H9 (cell line): ENCODE measurements at regions not wholly inside any gene's neighbourhood (a gene's known extent, or its start where the extent isn't known, plus 50 kb on each side); places are given as distances from the start of the nearest gene placed in this dataset.

ENCODE experiments used
- DNase-seq: peaks from one replicate; pipeline ENCODE4 v3.0.0-alpha.2; 2017
- H2AFZ ChIP-seq: one replicate; pipeline ENCODE4 v1.6.1; 2013; ENCODE audit warnings: mild to moderate bottlenecking, low read length, control low read depth, moderate library complexity
- H2AK5ac ChIP-seq: 2 replicates; pipeline ENCODE4 v1.6.1; 2013; ENCODE audit warnings: low read length, control low read depth, mixed read lengths; ENCODE audit not compliant: insufficient read length
- H2BK120ac ChIP-seq: one replicate; pipeline ENCODE4 v1.6.1; 2013; ENCODE audit warnings: low read depth, mild to moderate bottlenecking, low read length, control low read depth, inconsistent platforms; ENCODE audit not compliant: poor library complexity, severe bottlenecking
- H2BK12ac ChIP-seq: 2 replicates; pipeline ENCODE4 v1.6.1; 2013; ENCODE audit warnings: low read length, control low read depth, mixed read lengths, low read depth; ENCODE audit not compliant: insufficient read length
- H2BK15ac ChIP-seq: 2 replicates; pipeline ENCODE4 v1.6.1; 2013; ENCODE audit warnings: low read depth, low read length, control low read depth
- H2BK20ac ChIP-seq: one replicate; pipeline ENCODE4 v1.6.1; 2013; ENCODE audit warnings: low read depth, mild to moderate bottlenecking, low read length, control low read depth, inconsistent platforms; ENCODE audit not compliant: poor library complexity, severe bottlenecking
- H2BK5ac ChIP-seq: 2 replicates; pipeline ENCODE4 v1.6.1; 2013; ENCODE audit warnings: low read length, control low read depth, mixed read lengths; ENCODE audit not compliant: insufficient read length
- H3K14ac ChIP-seq: 2 replicates; pipeline ENCODE4 v1.6.1; 2013; ENCODE audit warnings: low read length, control low read depth; ENCODE audit not compliant: insufficient read depth
- H3K18ac ChIP-seq: 2 replicates; pipeline ENCODE4 v1.6.1; 2013; ENCODE audit warnings: low read depth, mild to moderate bottlenecking, mixed read lengths, low read length, control low read depth; ENCODE audit not compliant: insufficient read length
- H3K23ac ChIP-seq: 2 replicates; pipeline ENCODE4 v1.6.1; 2013; ENCODE audit warnings: low read length, control low read depth, mixed read lengths, low read depth; ENCODE audit not compliant: insufficient read length
- H3K23me2 ChIP-seq: 2 replicates; pipeline ENCODE4 v1.6.1; 2013; ENCODE audit warnings: low read depth, mild to moderate bottlenecking, mixed read lengths, low read length, control low read depth; ENCODE audit not compliant: insufficient read length, poor library complexity, severe bottlenecking
- H3K27ac ChIP-seq: 2 replicates; pipeline ENCODE4 v1.5.1; 2013; ENCODE audit warnings: low read length, control low read depth, mixed read lengths, low read depth; ENCODE audit not compliant: insufficient read length
- H3K27me3 ChIP-seq: 2 replicates; pipeline ENCODE4 v1.6.1; 2013; ENCODE audit warnings: low read length, control low read depth, inconsistent platforms; ENCODE audit not compliant: insufficient read depth
- H3K4ac ChIP-seq: 2 replicates; pipeline ENCODE4 v1.6.1; 2013; ENCODE audit warnings: low read depth, mild to moderate bottlenecking, control low read depth, inconsistent platforms, low read length, moderate library complexity
- H3K4me1 ChIP-seq: 2 replicates; pipeline ENCODE4 v1.6.1; 2013; ENCODE audit warnings: low read length, control low read depth, inconsistent platforms; ENCODE audit not compliant: insufficient read depth
- H3K4me2 ChIP-seq: 2 replicates; pipeline ENCODE4 v1.6.1; 2013; ENCODE audit warnings: low read length, control low read depth, mixed read lengths; ENCODE audit not compliant: insufficient read length, insufficient read depth
- H3K56ac ChIP-seq: 2 replicates; pipeline ENCODE4 v1.6.1; 2013; ENCODE audit warnings: low read depth, mild to moderate bottlenecking, mixed read lengths, low read length, control low read depth; ENCODE audit not compliant: insufficient read length
- H3K79me1 ChIP-seq: 2 replicates; pipeline ENCODE4 v1.6.1; 2013; ENCODE audit warnings: low read depth, mild to moderate bottlenecking, moderate library complexity, low read length, control low read depth, inconsistent platforms; ENCODE audit not compliant: insufficient read depth, poor library complexity, severe bottlenecking
- H3K79me2 ChIP-seq: 2 replicates; pipeline ENCODE4 v1.6.1; 2013; ENCODE audit warnings: low read length, control low read depth, inconsistent platforms; ENCODE audit not compliant: insufficient read depth
- H3K9ac ChIP-seq: 2 replicates; pipeline ENCODE4 v1.6.1; 2013; ENCODE audit warnings: low read length, control low read depth, mixed read lengths; ENCODE audit not compliant: insufficient read length; ENCODE audit errors: extremely low read depth
- H3K9me3 ChIP-seq: one replicate; pipeline ENCODE4 v1.6.1; 2013; ENCODE audit warnings: low read depth, low read length, inconsistent platforms; ENCODE audit not compliant: control insufficient read depth
- H3T11ph ChIP-seq: one replicate; pipeline ENCODE4 v1.6.1; 2013; ENCODE audit warnings: mild to moderate bottlenecking, low read length, control low read depth, inconsistent platforms
- H4K20me1 ChIP-seq: one replicate; pipeline ENCODE4 v1.6.1; 2013; ENCODE audit not compliant: control insufficient read depth, insufficient read length, insufficient read depth
- H4K5ac ChIP-seq: 2 replicates; pipeline ENCODE4 v1.6.1; 2013; ENCODE audit warnings: low read depth, mild to moderate bottlenecking, mixed read lengths, low read length, control low read depth; ENCODE audit not compliant: insufficient read length
- H4K8ac ChIP-seq: replicated peaks from 2 replicates; pipeline ENCODE4 v1.6.1; 2013; ENCODE audit warnings: low read length, control low read depth, mixed read lengths, low read depth; ENCODE audit not compliant: insufficient read length
- H4K91ac ChIP-seq: 2 replicates; pipeline ENCODE4 v1.6.1; 2013; ENCODE audit warnings: low read depth, mild to moderate bottlenecking, moderate library complexity, mixed read lengths, low read length, control low read depth; ENCODE audit not compliant: insufficient read length
- H3K27ac Mint-ChIP-seq, 3 experiments: 2 replicates in 2 of 3; 3 replicates in 1 of 3; pipeline ENCODE4 v1.8.0; 2020 to 2021; ENCODE audit warnings: mixed read lengths in 3 of 3, mild to moderate bottlenecking in 1 of 3, moderate library complexity in 1 of 3
- H3K27me3 Mint-ChIP-seq: 2 replicates; pipeline ENCODE4 v1.8.0; 2021; ENCODE audit warnings: low read depth, mild to moderate bottlenecking, moderate library complexity, mixed read lengths
- H3K36me3 Mint-ChIP-seq, 3 experiments: 2 replicates in 2 of 3; 3 replicates in 1 of 3; pipeline ENCODE4 v1.8.0; 2020 to 2021; ENCODE audit warnings: low read depth in 3 of 3, mixed read lengths in 3 of 3; ENCODE audit not compliant: insufficient read depth in 1 of 3
- H3K4me1 Mint-ChIP-seq, 2 experiments: 2 replicates each; pipeline ENCODE4 v1.8.0; 2020; ENCODE audit warnings: mixed read lengths in 2 of 2
- H3K4me3 Mint-ChIP-seq, 2 experiments: 2 replicates in 1 of 2; 3 replicates in 1 of 2; pipeline ENCODE4 v1.8.0; 2020 to 2021; ENCODE audit warnings: mild to moderate bottlenecking in 2 of 2, mixed read lengths in 2 of 2, moderate library complexity in 1 of 2
- H3K9me3 Mint-ChIP-seq, 2 experiments: 2 replicates in 1 of 2; 3 replicates in 1 of 2; pipeline ENCODE4 v1.8.0; 2020; ENCODE audit warnings: mild to moderate bottlenecking in 2 of 2, mixed read lengths in 2 of 2, moderate library complexity in 1 of 2
- CTCF ChIP-seq: fragments of 200-600 bp; sonication (generic); conservative IDR thresholded peaks from 3 replicates; pipeline ENCODE4 v1.8.0; 2021; ENCODE audit warnings: antibody characterized with exemption, mild to moderate bottlenecking
- WGBS: extraction: QIAGEN DNeasy Blood & Tissue Kit; methylation state at CpG from one replicate; pipeline ENCODE4 v1.1.7; 2013; ENCODE audit warnings: missing lambda C conversion rate, low lambda C conversion rate, mixed read lengths; ENCODE audit not compliant: insufficient read length; ENCODE audit errors: extremely low coverage; 5-methylcytosine and 5-hydroxymethylcytosine counted together

- Mint-ChIP-seq H3K36me3 (no peaks in the 10 kb centered on the region; a peak in 1 of 7 replicates), H3K27ac (no peak overlapping the region), H3K9me3 (peaks cover 0 to 6% of the 10 kb centered on the region in 2 experiments; a peak in 2 of 5 replicates), H3K4me3 (no peak overlapping the region), H3K4me1 (no peaks in the 10 kb centered on the region), H3K27me3 (no peaks in the 10 kb centered on the region)
- Histone ChIP-seq H3T11ph (no peak overlapping the region), H4K8ac (no peak overlapping the region), H2AFZ (no peak overlapping the region), H2AK5ac (no peak overlapping the region), H4K20me1 (no peaks in the 10 kb centered on the region), H3K27me3 (no peaks in the 10 kb centered on the region), H4K91ac (no peak overlapping the region), H3K4me1 (no peaks in the 10 kb centered on the region), H2BK120ac (no peak overlapping the region), H3K79me2 (no peaks in the 10 kb centered on the region), H3K4ac (no peak overlapping the region), H3K27ac (no peak overlapping the region), H2BK15ac (no peak overlapping the region), H3K9ac (no peak overlapping the region), H2BK5ac (no peak overlapping the region), H3K18ac (no peak overlapping the region), H3K56ac (no peak overlapping the region), H3K9me3 (no peaks in the 10 kb centered on the region), H2BK20ac (no peak overlapping the region), H2BK12ac (no peak overlapping the region), H3K4me2 (no peak overlapping the region), H3K79me1 (no peaks in the 10 kb centered on the region), H4K5ac (no peak overlapping the region), H3K23ac (no peak overlapping the region), H3K14ac (no peak overlapping the region), H3K23me2 (no peaks in the 10 kb centered on the region)
- DNase-seq: no peak
- TF ChIP-seq CTCF: no peak
- WGBS: no CpG with 5 or more reads among the region's 3 CpGs
Measured at GRCh38 chr21:22136740-22137139, 1138.5 kb downstream of the NCAM2 start.
